K562 (cell line): ENCODE measurements at regions not wholly inside any gene's neighbourhood (a gene's known extent, or its start where the extent isn't known, plus 50 kb on each side); places are given as distances from the start of the nearest gene placed in this dataset.

ENCODE experiments used
- ATAC-seq: fragments of 200-7000 bp; cut with Tn5 transposase; 3 replicates; pipeline ENCODE4 v1.9.1; 2020; ENCODE audit warnings: moderate library complexity
- BruUV-seq: library from RNA; stranded (reverse); fragments of 400-500 nt; replicated peaks from 2 replicates; lab custom pipeline; 2021; lab: Mats Ljungman, UMichigan
- CTCF ChIA-PET: fragments of 300-600 bp; formaldehyde crosslinking; extraction: SDS; loops from one replicate; lab custom pipeline; 2021; ENCODE audit warnings: low intra/inter-chr PET ratio; lab: Yijun Ruan, JAX
- POLR2A ChIA-PET: fragments of 300-600, 350-650 bp; sonication (Branson Sonifier 250); formaldehyde crosslinking; extraction: SDS; loops from one replicate; lab custom pipeline; 2021; ENCODE audit warnings: antibody characterized with exemption, inconsistent platforms; lab: Yijun Ruan, JAX
- DNase-seq, 4 experiments: peaks; one replicate each; pipeline versions ENCODE4 v3.0.0 to v3.0.0-alpha.2; 2011 to 2018; ENCODE audit warnings: low spot score in 3 of 4, mixed read lengths in 3 of 4; ENCODE audit errors: extremely low read depth in 1 of 4
- FAIRE-seq: peaks from 2 replicates; lab custom pipeline; 2011; peaks lifted over from hg19 to GRCh38; lab: Jason Lieb, UNC
- H2AFZ ChIP-seq: 2 replicates; pipeline ENCODE4 v1.6.0; 2011; ENCODE audit warnings: low read depth, low read length, control low read depth, inconsistent platforms
- H3K27ac ChIP-seq: fragments of 200-600 bp; 3 replicates; pipeline ENCODE4 v1.8.0; 2011; ENCODE audit warnings: low read depth, mild to moderate bottlenecking, control low read depth, inconsistent platforms, low read length, moderate library complexity, mixed read lengths; ENCODE audit errors: extremely low read depth
- H3K27me3 ChIP-seq, 2 experiments: fragments of 300-600 bp in 1 of 2; 2 replicates in 1 of 2; 3 replicates in 1 of 2; pipeline versions ENCODE4 v1.6.0 to v1.8.0; 2011; ENCODE audit warnings: inconsistent platforms in 2 of 2, low read length in 2 of 2, mild to moderate bottlenecking in 1 of 2, mixed read lengths in 1 of 2, moderate library complexity in 1 of 2; ENCODE audit not compliant: control insufficient read depth in 2 of 2, insufficient read depth in 2 of 2
- H3K36me3 ChIP-seq: fragments of 300-600 bp; 3 replicates; pipeline ENCODE4 v1.8.0; 2011; ENCODE audit warnings: mild to moderate bottlenecking, low read length, inconsistent platforms; ENCODE audit not compliant: control insufficient read depth, insufficient read depth
- H3K4me1 ChIP-seq, 2 experiments: fragments of 200-600 bp in 1 of 2; replicated peaks in 1 of 2; 2 replicates in 1 of 2; 3 replicates in 1 of 2; pipeline versions ENCODE4 v1.5.1 to v1.8.0; 2011; ENCODE audit warnings: inconsistent platforms in 2 of 2, low read length in 2 of 2, mild to moderate bottlenecking in 1 of 2, mixed read lengths in 1 of 2, moderate library complexity in 1 of 2; ENCODE audit not compliant: control insufficient read depth in 2 of 2, insufficient read depth in 2 of 2
- H3K4me2 ChIP-seq: 2 replicates; pipeline ENCODE4 v1.6.1; 2011; ENCODE audit warnings: low read length, control low read depth, inconsistent platforms, mixed read lengths; ENCODE audit not compliant: insufficient read depth
- H3K4me3 ChIP-seq: fragments of 200-600 bp; sonication (generic), shearing (Covaris generic); 2 replicates; pipeline ENCODE4 v1.5.1; 2016; ENCODE audit warnings: control low read depth, inconsistent platforms
- H3K79me2 ChIP-seq: fragments of 200-600 bp; 3 replicates; pipeline ENCODE4 v1.8.0; 2011; ENCODE audit warnings: low read length, inconsistent platforms; ENCODE audit not compliant: control insufficient read depth, insufficient read depth
- H3K9ac ChIP-seq, 2 experiments: 2 replicates each; pipeline versions ENCODE4 v1.6.0 to v1.6.1; 2011; ENCODE audit warnings: low read depth in 2 of 2, low read length in 2 of 2, control low read depth in 1 of 2, inconsistent platforms in 1 of 2, mild to moderate bottlenecking in 1 of 2, mixed read lengths in 1 of 2; ENCODE audit not compliant: insufficient read depth in 1 of 2
- H3K9me1 ChIP-seq: one replicate; pipeline ENCODE4 v1.6.0; 2011; ENCODE audit warnings: inconsistent platforms, mild to moderate bottlenecking, low read length, moderate library complexity; ENCODE audit not compliant: control insufficient read depth, insufficient read depth
- H3K9me3 ChIP-seq: replicated peaks from 2 replicates; pipeline ENCODE4 v1.5.1; 2011; ENCODE audit warnings: low read depth, low read length, inconsistent platforms; ENCODE audit not compliant: control insufficient read depth, insufficient read depth
- H4K20me1 ChIP-seq: replicated peaks from 2 replicates; pipeline ENCODE4 v1.6.1; 2011; ENCODE audit warnings: low read length, inconsistent platforms, mixed read lengths; ENCODE audit not compliant: control insufficient read depth, insufficient read depth
- ELF1 ChIP-seq: fragments of 200-800 bp; sonication (Bioruptor generic); IDR thresholded peaks from 2 replicates; pipeline ENCODE4 v1.6.1; 2016; ENCODE audit warnings: missing genetic modification characterization, missing compliant biosample characterization
- HSF4 ChIP-seq: fragments of 250-450 bp; sonication (Bioruptor Pico); IDR thresholded peaks from 2 replicates; pipeline ENCODE4 v2.1.2; 2022; ENCODE audit warnings: mild to moderate bottlenecking, moderate library complexity, borderline replicate concordance
- POLR2G ChIP-seq: fragments of 200-400 bp; formaldehyde crosslinking; IDR thresholded peaks from 2 replicates; pipeline ENCODE4 v1.6.1; 2017; ENCODE audit warnings: low read depth, mild to moderate bottlenecking, antibody characterized with exemption, low read length, moderate library complexity
- ZKSCAN1 ChIP-seq: fragments of 150-350 bp; IDR thresholded peaks from 2 replicates; pipeline ENCODE4 v1.6.1; 2016; ENCODE audit warnings: low read depth, low read length
- WGBS: fragments of 100-300 bp; shearing (Covaris generic); methylation state at CpG from one replicate; pipeline ENCODE4 v1.1.6; 2016; ENCODE audit warnings: low coverage, mixed read lengths; ENCODE audit not compliant: insufficient coverage; ENCODE audit errors: missing lambda C conversion rate; 5-methylcytosine and 5-hydroxymethylcytosine counted together
- in situ Hi-C: fragments of 300-500 bp; cut with MboI; formaldehyde crosslinking; loops from 4 replicates; pipeline ENCODE4 v1.15.0; 2018; ENCODE audit warnings: inconsistent platforms, mixed read lengths
- intact Hi-C: fragments of 100-400 bp; cut with micrococcal nuclease; formaldehyde crosslinking; loops from 2 replicates; pipeline ENCODE4 v1.14.2; 2022

- CTCF ChIA-PET = no interaction called here
- intact Hi-C loops = no loop called here
- ATAC-seq (no peak), DNase-seq (no peak), FAIRE-seq (no peak)
- no peak overlapping the region for H3K27ac ChIP-seq
- 36% methylated on average over 10 of the region's 10 CpGs for WGBS
- no peak overlapping the region for H2AFZ ChIP-seq
- no peaks in the 10 kb centered on the region for H3K9me3 ChIP-seq
- no peak for TF ChIP-seq HSF4
- no peak for TF ChIP-seq POLR2G
- no peak for TF ChIP-seq ELF1 (tag)
- no peak for TF ChIP-seq ZKSCAN1
- POLR2A ChIA-PET = interaction anchor here (1.2 kb wide), 1 partner anchor 8 kb away, joined by 4 read pairs; no protein-coding TSS in a partner anchor
- no peaks in the 10 kb centered on the region for H4K20me1 ChIP-seq
- BruUV-seq = no TSS peak
- H3K9ac ChIP-seq = no peak overlapping the region
- no peaks in the 10 kb centered on the region for H3K36me3 ChIP-seq
- H3K4me3 ChIP-seq = no peak overlapping the region
- peaks cover 0 to 4% of the 10 kb centered on the region in 2 experiments; a peak in 3 of 5 replicates for H3K4me1 ChIP-seq
- in situ Hi-C loops = no loop called here
- H3K9me1 ChIP-seq = no peaks in the 10 kb centered on the region
- no peak overlapping the region for H3K4me2 ChIP-seq
- H3K79me2 ChIP-seq = no peaks in the 10 kb centered on the region
- peaks cover 9 to 12% of the 10 kb centered on the region in 2 experiments; a peak in 3 of 5 replicates for H3K27me3 ChIP-seq
Observed at GRCh38 chr12:116628450-116628793, 69.2 kb downstream of the MAP1LC3B2 start.
